ENCODE measurements at regions not wholly inside any gene's neighbourhood (a gene's known extent, or its start where the extent isn't known, plus 50 kb on each side); places are given as distances from the start of the nearest gene placed in this dataset.

DNA sequence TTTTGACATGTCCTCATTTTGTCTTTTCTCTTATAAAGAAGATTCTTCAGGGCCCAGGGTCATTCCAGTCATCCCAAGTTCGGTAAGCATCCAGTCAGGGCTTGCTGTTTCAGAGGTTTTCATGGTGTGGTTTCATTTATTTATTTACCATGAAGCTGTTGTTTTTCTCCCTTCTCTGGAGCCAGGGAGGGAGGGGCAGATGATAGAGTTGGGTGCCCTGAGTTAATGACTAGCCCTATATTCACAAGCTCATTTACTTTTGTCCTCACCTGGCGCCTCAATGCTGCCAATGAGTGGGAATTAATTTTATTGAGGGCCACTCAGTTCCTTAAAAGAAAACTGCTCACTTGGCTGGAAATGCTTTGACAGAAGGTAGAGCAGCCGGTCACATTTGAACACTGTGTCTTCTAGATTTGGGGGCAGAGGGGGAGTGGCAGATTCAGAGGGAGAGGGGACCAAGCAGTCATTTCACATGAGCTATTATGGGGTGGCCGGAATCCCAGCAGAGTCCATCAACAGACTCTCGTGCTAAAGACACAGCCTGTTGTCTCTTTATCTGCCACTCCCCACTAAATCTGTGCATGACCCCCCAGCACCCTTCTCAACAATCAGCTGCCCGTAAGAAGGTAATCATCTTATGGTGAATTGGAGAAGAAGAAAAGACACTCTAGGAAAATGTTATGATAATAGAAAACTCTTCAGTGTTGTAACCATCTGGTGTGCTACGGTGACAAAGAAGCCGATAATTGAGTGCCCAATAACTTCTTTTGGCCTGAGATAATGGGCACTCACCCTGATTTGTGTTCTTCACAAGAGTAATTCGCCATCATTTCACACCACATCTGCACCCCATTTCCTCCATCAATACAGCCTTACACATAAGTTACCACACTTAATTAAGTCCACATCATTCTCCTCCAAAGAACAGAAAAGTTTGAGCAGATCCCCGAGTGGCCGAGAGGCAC, 573.5 kb upstream of the JAG1 start:
- Histone ChIP-seq H3K36me3 (no peaks in the 10 kb centered on the region), H3K27ac (no peak overlapping the region), H3K4me1 (ENCODE audit: control insufficient read depth in 1 of 2, insufficient read depth in 1 of 2, low read depth in 1 of 2, low read length in 1 of 2) (no peaks in the 10 kb centered on the region), H3K9me3 (no peaks in the 10 kb centered on the region), H3K27me3 (peaks cover 40% of the 10 kb centered on the region), H3K4me3 (ENCODE audit: low read depth in 1 of 2, low read length in 1 of 2) (no peak overlapping the region)
- no peak for TF ChIP-seq CTCF (IDR thresholded peaks at IDR 0.05)

- Histone ChIP-seq H3K4me1 (ENCODE audit: control insufficient read depth in 1 of 2, insufficient read depth in 1 of 2, low read depth in 1 of 2, low read length in 1 of 2) (no peaks in the 10 kb centered on the region), H3K4me3 (ENCODE audit: low read depth in 1 of 2, low read length in 1 of 2) (no peak overlapping the region), H3K27me3 (peaks cover 40% of the 10 kb centered on the region), H3K9me3 (no peaks in the 10 kb centered on the region), H3K36me3 (no peaks in the 10 kb centered on the region), H3K27ac (no peak overlapping the region)
- TF ChIP-seq CTCF (IDR thresholded peaks at IDR 0.05), result no peak
These were observed 574.2 kb upstream of the JAG1 start for GRCh38 chr20:11248011-11248409.

GRCh38 chr20:11248687-11249638, 575.2 kb upstream of the JAG1 start:
- no peaks in the 10 kb centered on the region for H3K36me3 ChIP-seq
- H3K27ac ChIP-seq, result no peak overlapping the region
- H3K9me3 ChIP-seq, result no peaks in the 10 kb centered on the region
- no peak for TF ChIP-seq CTCF (IDR thresholded peaks at IDR 0.05)
- no peak overlapping the region for H3K4me3 ChIP-seq (ENCODE audit: low read depth in 1 of 2, low read length in 1 of 2)
- H3K4me1 ChIP-seq (ENCODE audit: control insufficient read depth in 1 of 2, insufficient read depth in 1 of 2, low read depth in 1 of 2, low read length in 1 of 2), result no peaks in the 10 kb centered on the region
- peaks cover 40% of the 10 kb centered on the region for H3K27me3 ChIP-seq

- Histone ChIP-seq H3K36me3 (no peaks in the 10 kb centered on the region), H3K27ac (no peak overlapping the region), H3K4me1 (ENCODE audit: control insufficient read depth in 1 of 2, insufficient read depth in 1 of 2, low read depth in 1 of 2, low read length in 1 of 2) (no peaks in the 10 kb centered on the region), H3K27me3 (peaks cover 40% of the 10 kb centered on the region), H3K4me3 (ENCODE audit: low read depth in 1 of 2, low read length in 1 of 2) (no peak overlapping the region), H3K9me3 (no peaks in the 10 kb centered on the region)
- no peak for TF ChIP-seq CTCF (IDR thresholded peaks at IDR 0.05)
These were observed 575.9 kb upstream of the JAG1 start for GRCh38 chr20:11249683-11250082.

GRCh38 chr20:11252447-11252846, 578.6 kb upstream of the JAG1 start:
- H3K4me3 ChIP-seq (ENCODE audit: low read depth in 1 of 2, low read length in 1 of 2), result no peak overlapping the region
- no peak for TF ChIP-seq CTCF (IDR thresholded peaks at IDR 0.05)
- H3K9me3 ChIP-seq, result no peaks in the 10 kb centered on the region
- H3K27me3 ChIP-seq, result peaks cover 20% of the 10 kb centered on the region
- no peaks in the 10 kb centered on the region for H3K36me3 ChIP-seq
- H3K27ac ChIP-seq, result no peak overlapping the region
- no peaks in the 10 kb centered on the region for H3K4me1 ChIP-seq (ENCODE audit: control insufficient read depth in 1 of 2, insufficient read depth in 1 of 2, low read depth in 1 of 2, low read length in 1 of 2)
